Pancreas (tissue), 10 donors: ENCODE measurements at regions not wholly inside any gene's neighbourhood (a gene's known extent, or its start where the extent isn't known, plus 50 kb on each side); places are given as distances from the start of the nearest gene placed in this dataset.

Experiments used
- ATAC-seq, 4 donors: fragments of 200-7000 bp; cut with Tn5 transposase; one replicate each; pipeline versions ENCODE4 v1.8.0 to v1.9.1; 2020; ENCODE audit warnings: mild to moderate bottlenecking in 4 of 4, moderate library complexity in 4 of 4
- DNase-seq, 6 donors: peaks; one replicate each; pipeline ENCODE4 v3.0.0-alpha.2; 2020
- FAIRE-seq: peaks from 2 replicates; lab custom pipeline; 2012; peaks lifted over from hg19 to GRCh38; lab: Jason Lieb, UNC
- H3K27ac ChIP-seq, 4 donors: fragments of 200-600 bp; sonication (generic); 1 replicate in 3 of 4; 2 replicates in 1 of 4; pipeline versions ENCODE4 v1.5.0 to v1.8.0; 2020
- H3K27me3 ChIP-seq, 4 donors: fragments of 200-600 bp; one replicate each; pipeline ENCODE4 v1.8.0; 2021
- H3K36me3 ChIP-seq, 3 donors: fragments of 200-600 bp; sonication (generic) in 1 of 3; one replicate each; pipeline versions ENCODE4 v1.5.0 to v1.8.0; 2020 to 2021
- H3K4me1 ChIP-seq, 3 donors: fragments of 200-600 bp; one replicate each; pipeline ENCODE4 v1.8.0; 2021
- H3K4me3 ChIP-seq, 4 donors: fragments of 200-600 bp; sonication (generic) in 2 of 4; one replicate each; pipeline versions ENCODE4 v1.5.0 to v1.8.0; 2020 to 2021
- H3K9me3 ChIP-seq, 4 donors: fragments of 200-600 bp; one replicate each; pipeline ENCODE4 v1.8.0; 2021
- WGBS, 2 donors: extraction: QIAGEN DNeasy Blood & Tissue Kit; methylation state at CpG; one replicate each; pipeline ENCODE4 v1.1.7; 2013; 5-methylcytosine and 5-hydroxymethylcytosine counted together
- intact Hi-C, 3 donors: fragments of 100-400 bp; cut with DNase I; formaldehyde crosslinking; loops; one replicate each; pipeline versions ENCODE4 v1.11.1 to v1.14.2; 2022
- TF ChIP-seq, protein P1 (sequence below), 4 donors: fragments of 200-600 bp; sonication (generic) in 3 of 4; IDR thresholded peaks; one replicate each; pipeline versions ENCODE4 v1.5.0 to v1.8.0; 2021; ENCODE audit warnings: antibody characterized with exemption in 4 of 4
- donor health status: healthy with polysubstance abuse.
- donor health status: DM: no; HTN: no; CAD: no; lungs with moderate emphysema.
- donor health status: DM: no; HTN: no; CAD: no.
- donor health status: control.
- donor health status: control.
- donor health status: Bipolar disorder and iron deficiency.
- donor health status: DM: yes; HTN: yes; CAD: no.
- donor health status: DM: no; HTN: no; CAD: no.
- donor health status: DM: no; HTN: no; CAD: no.
- donor health status: DM: yes; HTN: yes; CAD: no.

DNA sequence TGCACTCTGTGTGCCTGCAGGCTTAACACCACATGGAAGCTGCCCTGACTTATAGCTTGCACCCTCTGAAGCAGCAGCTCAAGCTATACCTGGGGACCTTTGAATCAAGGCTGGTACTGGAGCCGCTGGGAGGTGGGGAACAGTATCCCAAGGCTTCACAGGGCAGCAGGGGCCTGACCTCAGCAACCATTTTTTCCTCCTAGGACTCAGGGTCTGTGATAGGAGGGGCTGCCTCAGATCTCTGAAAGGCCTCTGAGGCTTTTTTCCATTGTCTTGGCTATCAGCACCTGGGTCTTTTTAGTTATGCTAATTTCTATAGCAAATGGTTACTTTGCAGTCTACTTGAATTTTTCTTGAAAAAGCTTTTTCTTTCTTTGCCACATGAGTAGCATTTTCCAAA, 80.2 kb upstream of the OPRM1 start:
- Histone ChIP-seq H3K36me3 (no peaks in the 10 kb centered on the region), H3K9me3 (no peaks in the 10 kb centered on the region), H3K27me3 (no peaks in the 10 kb centered on the region), H3K4me1 (peaks cover 0 to 4% (median 0%) of the 10 kb centered on the region in 3 donors), H3K4me3 (no peak overlapping the region), H3K27ac (no peak overlapping the region)
- TF ChIP-seq, protein P1, sequence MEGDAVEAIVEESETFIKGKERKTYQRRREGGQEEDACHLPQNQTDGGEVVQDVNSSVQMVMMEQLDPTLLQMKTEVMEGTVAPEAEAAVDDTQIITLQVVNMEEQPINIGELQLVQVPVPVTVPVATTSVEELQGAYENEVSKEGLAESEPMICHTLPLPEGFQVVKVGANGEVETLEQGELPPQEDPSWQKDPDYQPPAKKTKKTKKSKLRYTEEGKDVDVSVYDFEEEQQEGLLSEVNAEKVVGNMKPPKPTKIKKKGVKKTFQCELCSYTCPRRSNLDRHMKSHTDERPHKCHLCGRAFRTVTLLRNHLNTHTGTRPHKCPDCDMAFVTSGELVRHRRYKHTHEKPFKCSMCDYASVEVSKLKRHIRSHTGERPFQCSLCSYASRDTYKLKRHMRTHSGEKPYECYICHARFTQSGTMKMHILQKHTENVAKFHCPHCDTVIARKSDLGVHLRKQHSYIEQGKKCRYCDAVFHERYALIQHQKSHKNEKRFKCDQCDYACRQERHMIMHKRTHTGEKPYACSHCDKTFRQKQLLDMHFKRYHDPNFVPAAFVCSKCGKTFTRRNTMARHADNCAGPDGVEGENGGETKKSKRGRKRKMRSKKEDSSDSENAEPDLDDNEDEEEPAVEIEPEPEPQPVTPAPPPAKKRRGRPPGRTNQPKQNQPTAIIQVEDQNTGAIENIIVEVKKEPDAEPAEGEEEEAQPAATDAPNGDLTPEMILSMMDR (IDR thresholded peaks at IDR 0.05) = no peak
- no peak for DNase-seq
- ATAC-seq = no peak
- intact Hi-C loops = no loop called here
- FAIRE-seq = no peak
- WGBS, 2 donors = 68 to 86% methylated on average over 1 of the region's 1 CpG

DNA sequence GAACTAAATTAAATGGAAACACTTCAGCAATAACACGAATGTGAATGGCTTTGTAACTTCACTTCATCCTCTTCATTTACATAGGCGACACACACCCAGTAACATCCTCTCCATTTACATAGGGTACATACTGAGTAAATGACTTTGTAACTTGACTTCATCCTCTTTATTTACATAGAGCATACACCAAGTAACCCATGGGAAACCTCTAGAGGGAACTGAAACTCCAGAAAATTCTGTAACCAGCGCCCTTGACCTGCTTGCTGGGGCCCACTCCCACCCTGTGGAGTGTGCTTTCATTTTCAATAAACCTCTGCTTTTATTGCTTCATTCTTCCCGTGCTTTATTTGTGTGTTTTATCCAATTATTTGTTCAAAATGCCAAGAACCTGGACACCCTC, 81.6 kb upstream of the OPRM1 start:
- 80% methylated on average over 4 of the region's 4 CpGs for WGBS, 2 donors
- H3K9me3 ChIP-seq = no peaks in the 10 kb centered on the region
- ATAC-seq = no peak
- TF ChIP-seq, protein P1 (IDR thresholded peaks at IDR 0.05) = no peak
- intact Hi-C loops = no loop called here
- DNase-seq = no peak
- no peaks in the 10 kb centered on the region for H3K4me1 ChIP-seq
- no peaks in the 10 kb centered on the region for H3K27me3 ChIP-seq
- H3K4me3 ChIP-seq = no peak overlapping the region
- no peak for FAIRE-seq
- no peak overlapping the region for H3K27ac ChIP-seq
- no peaks in the 10 kb centered on the region for H3K36me3 ChIP-seq

DNA sequence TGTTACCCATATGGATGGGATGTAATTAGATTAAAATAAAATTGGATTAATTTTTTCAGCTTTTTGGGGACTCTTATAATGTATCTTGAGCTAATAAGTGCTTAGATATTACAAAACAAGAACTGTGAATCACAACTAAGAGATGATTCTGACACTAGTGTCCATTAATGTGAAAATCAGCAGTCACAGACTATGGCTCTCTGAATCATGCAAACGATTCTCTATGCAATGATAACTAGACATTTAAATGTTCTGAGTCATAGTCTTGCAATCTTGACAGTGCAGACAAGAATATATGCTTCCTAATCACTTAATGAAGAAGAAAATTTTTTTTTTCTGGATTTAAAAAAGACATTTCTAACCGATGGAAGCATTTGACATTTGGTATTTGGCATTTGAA, 82.2 kb upstream of the OPRM1 start:
- intact Hi-C loops = no loop called here
- DNase-seq (no peak), ATAC-seq (no peak), FAIRE-seq (no peak)
- WGBS, 2 donors = 69 to 78% methylated on average over 2 of the region's 2 CpGs
- H3K4me1 ChIP-seq = no peaks in the 10 kb centered on the region
- H3K9me3 ChIP-seq = no peaks in the 10 kb centered on the region
- H3K36me3 ChIP-seq = no peaks in the 10 kb centered on the region
- H3K4me3 ChIP-seq = no peak overlapping the region
- TF ChIP-seq, protein P1 (IDR thresholded peaks at IDR 0.05) = no peak
- no peaks in the 10 kb centered on the region for H3K27me3 ChIP-seq
- no peak overlapping the region for H3K27ac ChIP-seq

DNA sequence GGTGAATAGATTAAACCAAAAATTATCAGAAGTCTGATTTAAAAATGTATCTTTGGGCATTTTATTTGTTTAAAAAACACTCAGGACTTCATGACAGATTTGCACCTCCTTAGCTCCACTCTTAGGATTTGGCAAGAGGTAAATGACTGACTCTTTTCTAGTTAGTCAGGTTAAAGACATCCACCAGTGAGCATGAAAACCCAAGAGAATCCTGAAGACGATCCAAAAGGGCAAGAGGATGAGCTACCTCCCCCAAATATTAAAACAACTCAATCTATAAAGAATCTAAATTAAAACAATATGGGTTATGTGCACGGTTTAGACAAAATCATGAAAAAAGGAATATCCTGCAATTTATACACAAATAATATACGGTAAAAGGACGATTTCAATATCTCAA, 89.4 kb upstream of the OPRM1 start:
- Histone ChIP-seq H3K9me3 (no peaks in the 10 kb centered on the region), H3K4me3 (no peak overlapping the region), H3K4me1 (no peaks in the 10 kb centered on the region), H3K27me3 (no peaks in the 10 kb centered on the region), H3K36me3 (no peaks in the 10 kb centered on the region), H3K27ac (no peak overlapping the region)
- DNase-seq (no peak), ATAC-seq (no peak), FAIRE-seq (no peak)
- intact Hi-C loops = loop anchor here in 1 of 3 donors (10.0 kb wide), 1 partner anchor 715 kb away; no protein-coding TSS in a partner anchor
- WGBS, 2 donors = 49 to 57% methylated on average over 4 of the region's 4 CpGs
- TF ChIP-seq, protein P1 (IDR thresholded peaks at IDR 0.05) = no peak

DNA sequence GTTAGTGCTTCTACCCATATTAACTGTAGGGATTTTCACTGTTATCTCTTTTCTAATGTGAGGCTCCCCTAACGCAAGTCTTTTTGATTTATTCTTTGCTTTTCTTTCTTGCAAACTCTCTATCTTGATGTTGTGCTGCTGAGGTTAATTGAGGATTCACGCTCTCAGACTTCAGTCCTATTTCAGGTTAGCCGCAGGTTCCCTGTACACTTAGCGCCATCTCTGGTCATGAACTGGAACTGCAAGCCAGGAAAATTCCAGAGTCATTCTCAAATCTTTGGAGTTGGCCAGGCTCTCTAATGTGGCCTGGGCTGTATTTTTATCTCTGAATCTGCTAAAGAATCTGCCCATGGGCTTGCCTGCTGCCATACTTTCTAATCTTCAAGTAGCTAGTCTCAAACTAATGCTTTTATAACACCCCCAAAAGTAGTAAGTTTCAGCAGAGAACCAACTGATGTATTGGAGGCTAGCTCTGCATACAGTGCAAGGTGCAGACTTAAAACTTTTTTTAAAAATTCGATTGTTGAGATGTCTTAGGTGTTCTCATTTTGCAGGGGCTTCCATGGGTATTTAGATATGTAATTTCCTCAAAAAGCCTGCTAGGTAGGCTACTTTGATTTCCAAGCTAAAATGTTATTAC, 91.1 kb upstream of the OPRM1 start:
- TF ChIP-seq, protein P1 (IDR thresholded peaks at IDR 0.05) = peak; percentile 79 to 90 (median 83)
- WGBS, 2 donors = 16 to 18% methylated on average over 5 of the region's 5 CpGs
- peak; percentile 43 to 86 (median 78) for ATAC-seq
- peak in 2 of 6 donors; percentile 4 to 40 for DNase-seq
- intact Hi-C loops = loop anchor here in 1 of 3 donors (10.0 kb wide), 1 partner anchor 713 kb away; no protein-coding TSS in a partner anchor
- Histone ChIP-seq H3K9me3 (no peaks in the 10 kb centered on the region), H3K27ac (no peak overlapping the region), H3K36me3 (no peaks in the 10 kb centered on the region), H3K4me1 (no peaks in the 10 kb centered on the region), H3K27me3 (no peaks in the 10 kb centered on the region), H3K4me3 (no peak overlapping the region)
- no peak for FAIRE-seq
